Islet precursor cell (in vitro differentiated cells): ENCODE measurements at regions not wholly inside any gene's neighbourhood (a gene's known extent, or its start where the extent isn't known, plus 50 kb on each side); places are given as distances from the start of the nearest gene placed in this dataset.
"Not testable (repeated sequence)": the region's sequence is repeated elsewhere in the genome, so short reads cannot be mapped to it uniquely, and the experiment has no call there.

Experiments
- DNase-seq: peaks from one replicate; pipeline ENCODE4 v3.0.0-alpha.2; 2018

- peak; percentile 21 for DNase-seq
Observed at GRCh38 chr14:105601360-105602242, 75.2 kb downstream of the TMEM121 start.

GRCh38 chr14:105602243-105602750 lies 75.9 kb downstream of the TMEM121 start:
- DNase-seq: no peak

GRCh38 chr14:105602799-105603793 lies 76.7 kb downstream of the TMEM121 start:
- DNase-seq: peak; percentile 31

GRCh38 chr14:105604531-105605463 lies 78.4 kb downstream of the TMEM121 start:
- DNase-seq: peak; percentile 31

- DNase-seq: peak; percentile 20
Observed at GRCh38 chr14:105605464-105606304, 79.3 kb downstream of the TMEM121 start.

GRCh38 chr14:105606305-105606975 lies 80.1 kb downstream of the TMEM121 start:
- not testable (repeated sequence) for DNase-seq

- DNase-seq: not testable (repeated sequence)
Observed at GRCh38 chr14:105607025-105607424, 80.6 kb downstream of the TMEM121 start.

- DNase-seq: not testable (repeated sequence)
Observed at GRCh38 chr14:105614987-105615386, 88.6 kb downstream of the TMEM121 start.

GRCh38 chr14:105615986-105616801 lies 89.8 kb downstream of the TMEM121 start:
- DNase-seq: peak; percentile 36

- peak; percentile 43 for DNase-seq
Observed at GRCh38 chr14:105616802-105617192, 90.4 kb downstream of the TMEM121 start.

- peak; percentile 36 for DNase-seq
Observed at GRCh38 chr14:105617201-105617777, 90.9 kb downstream of the TMEM121 start.

- not testable (repeated sequence) for DNase-seq
Observed at GRCh38 chr14:105617805-105618204, 91.4 kb downstream of the TMEM121 start.

GRCh38 chr14:105619324-105619723 lies 92.9 kb downstream of the TMEM121 start:
- not testable (repeated sequence) for DNase-seq

- not testable (repeated sequence) for DNase-seq
Observed at GRCh38 chr14:105620178-105620864, 93.9 kb downstream of the TMEM121 start.

- DNase-seq: not testable (repeated sequence)
Observed at GRCh38 chr14:105620865-105621471, 94.6 kb downstream of the TMEM121 start.

- DNase-seq: peak; percentile 36
Observed at GRCh38 chr14:105621479-105622328, 95.3 kb downstream of the TMEM121 start.
